Suprapubic skin (tissue), 3 donors: ENCODE measurements at regions not wholly inside any gene's neighbourhood (a gene's known extent, or its start where the extent isn't known, plus 50 kb on each side); places are given as distances from the start of the nearest gene placed in this dataset.

Experiments used
- CTCF ChIP-seq, 2 donors: fragments of 200-600 bp in 1 of 2; fragments of 450-650 bp in 1 of 2; sonication (generic) in 1 of 2; IDR thresholded peaks; one replicate each; pipeline ENCODE4 v1.5.1; 2016 to 2019; ENCODE audit warnings: antibody characterized with exemption in 2 of 2, mild to moderate bottlenecking in 1 of 2, moderate library complexity in 1 of 2
- POLR2A ChIP-seq, 2 donors: fragments of 450-650 bp; IDR thresholded peaks; one replicate each; pipeline ENCODE4 v1.6.1; 2017; ENCODE audit warnings: antibody characterized with exemption in 2 of 2, mild to moderate bottlenecking in 2 of 2, moderate library complexity in 2 of 2

GRCh38 chr6:27694547-27694874 lies 217.7 kb downstream of the OR2B2 start:
- TF ChIP-seq CTCF (IDR thresholded peaks at IDR 0.05) = no peak
- no peak for TF ChIP-seq POLR2A (IDR thresholded peaks at IDR 0.05)
